Uterus (tissue), 2 donors: ENCODE measurements at regions not wholly inside any gene's neighbourhood (a gene's known extent, or its start where the extent isn't known, plus 50 kb on each side); places are given as distances from the start of the nearest gene placed in this dataset.

Source experiments
- POLR2A ChIP-seq, 2 donors: fragments of 450-650 bp; IDR thresholded peaks; one replicate each; pipeline ENCODE4 v1.6.1; 2016; ENCODE audit warnings: antibody characterized with exemption in 2 of 2, mild to moderate bottlenecking in 1 of 2, moderate library complexity in 1 of 2
- TF ChIP-seq, protein P1 (sequence below), 4 experiments: fragments of 200-600 bp in 2 of 4; fragments of 450-650 bp in 2 of 4; sonication (generic) in 2 of 4; IDR thresholded peaks; one replicate each; pipeline ENCODE4 v1.5.1; 2016 to 2019; ENCODE audit warnings: antibody characterized with exemption in 4 of 4, mild to moderate bottlenecking in 2 of 4, moderate library complexity in 1 of 4

DNA sequence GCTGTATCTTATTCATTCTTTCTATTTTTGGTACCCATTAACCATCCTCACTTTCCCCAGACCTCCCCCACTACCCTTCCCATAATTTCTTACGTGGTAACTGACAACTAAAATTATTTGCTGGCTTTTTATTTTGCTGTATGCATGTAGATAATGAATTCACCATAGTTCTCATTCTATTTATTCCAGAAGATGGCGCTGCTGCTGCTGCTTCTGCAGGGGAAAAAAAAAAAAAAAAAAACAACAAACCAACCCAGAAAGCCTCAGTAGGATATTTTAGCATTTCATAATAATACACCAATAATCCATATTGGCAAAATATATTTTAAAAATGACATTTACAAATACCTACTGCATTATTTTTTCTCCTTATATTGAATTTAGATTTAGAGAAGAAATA lies 416.6 kb upstream of the MAGEB18 start:
- TF ChIP-seq POLR2A (IDR thresholded peaks at IDR 0.05): no peak
- TF ChIP-seq, protein P1, sequence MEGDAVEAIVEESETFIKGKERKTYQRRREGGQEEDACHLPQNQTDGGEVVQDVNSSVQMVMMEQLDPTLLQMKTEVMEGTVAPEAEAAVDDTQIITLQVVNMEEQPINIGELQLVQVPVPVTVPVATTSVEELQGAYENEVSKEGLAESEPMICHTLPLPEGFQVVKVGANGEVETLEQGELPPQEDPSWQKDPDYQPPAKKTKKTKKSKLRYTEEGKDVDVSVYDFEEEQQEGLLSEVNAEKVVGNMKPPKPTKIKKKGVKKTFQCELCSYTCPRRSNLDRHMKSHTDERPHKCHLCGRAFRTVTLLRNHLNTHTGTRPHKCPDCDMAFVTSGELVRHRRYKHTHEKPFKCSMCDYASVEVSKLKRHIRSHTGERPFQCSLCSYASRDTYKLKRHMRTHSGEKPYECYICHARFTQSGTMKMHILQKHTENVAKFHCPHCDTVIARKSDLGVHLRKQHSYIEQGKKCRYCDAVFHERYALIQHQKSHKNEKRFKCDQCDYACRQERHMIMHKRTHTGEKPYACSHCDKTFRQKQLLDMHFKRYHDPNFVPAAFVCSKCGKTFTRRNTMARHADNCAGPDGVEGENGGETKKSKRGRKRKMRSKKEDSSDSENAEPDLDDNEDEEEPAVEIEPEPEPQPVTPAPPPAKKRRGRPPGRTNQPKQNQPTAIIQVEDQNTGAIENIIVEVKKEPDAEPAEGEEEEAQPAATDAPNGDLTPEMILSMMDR (IDR thresholded peaks at IDR 0.05): no peak
